GM21423 (cell line): ENCODE measurements at regions not wholly inside any gene's neighbourhood (a gene's known extent, or its start where the extent isn't known, plus 50 kb on each side); places are given as distances from the start of the nearest gene placed in this dataset.
"Not testable (repeated sequence)": the region's sequence is repeated elsewhere in the genome, so short reads cannot be mapped to it uniquely, and the experiment has no call there.

ENCODE experiments used
- ATAC-seq: cut with Tn5 transposase; IDR thresholded peaks from one replicate; pipeline ENCODE4 v1.9.1; 2021; ENCODE audit warnings: mild to moderate bottlenecking, moderate library complexity; ENCODE audit not compliant: unreplicated experiment

- no peak for ATAC-seq
Observed at GRCh38 chr10:117458571-117458970, 83.3 kb upstream of the PDZD8 start.

- ATAC-seq: no peak
Observed at GRCh38 chr10:117457932-117458331, 82.7 kb upstream of the PDZD8 start.

DNA sequence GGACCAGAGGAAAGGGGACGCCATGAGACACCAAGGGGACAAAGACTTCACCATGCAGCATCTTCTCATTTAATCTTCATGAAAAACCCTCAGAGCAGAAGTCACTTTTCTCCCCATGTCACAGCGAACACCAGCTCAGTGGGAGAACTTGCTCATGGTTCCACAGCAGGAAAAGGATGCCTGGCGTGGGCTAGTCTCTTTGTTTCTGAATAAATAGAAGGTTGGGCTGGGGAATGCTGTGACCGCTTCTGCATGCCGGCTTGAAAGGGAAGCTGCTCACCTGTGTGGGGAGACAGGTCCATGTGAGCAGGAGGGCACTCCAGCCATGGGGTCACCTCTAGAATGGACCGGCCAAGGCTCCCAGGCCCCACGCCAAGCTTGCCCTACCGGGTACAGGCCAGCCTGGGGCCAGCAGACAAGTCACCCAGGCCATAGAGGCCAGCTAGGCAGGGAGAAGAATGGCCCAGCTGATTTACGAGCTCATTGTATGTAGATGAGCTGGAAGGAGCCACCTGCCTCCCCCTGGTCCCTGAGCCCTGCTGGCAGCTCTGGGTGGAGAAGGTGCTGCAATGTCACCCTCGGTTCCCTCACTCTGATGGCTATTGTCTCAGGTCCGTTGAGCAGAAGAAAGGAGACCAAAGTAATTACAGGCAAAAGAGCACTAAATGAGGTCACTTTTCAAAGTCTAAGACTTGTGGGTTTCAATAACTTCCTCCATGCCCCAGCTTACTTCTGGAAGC lies 82.0 kb upstream of the PDZD8 start:
- ATAC-seq: no peak

GRCh38 chr10:117455346-117455745 lies 80.1 kb upstream of the PDZD8 start:
- no peak for ATAC-seq

GRCh38 chr10:117454502-117454901 lies 79.3 kb upstream of the PDZD8 start:
- ATAC-seq: no peak

DNA sequence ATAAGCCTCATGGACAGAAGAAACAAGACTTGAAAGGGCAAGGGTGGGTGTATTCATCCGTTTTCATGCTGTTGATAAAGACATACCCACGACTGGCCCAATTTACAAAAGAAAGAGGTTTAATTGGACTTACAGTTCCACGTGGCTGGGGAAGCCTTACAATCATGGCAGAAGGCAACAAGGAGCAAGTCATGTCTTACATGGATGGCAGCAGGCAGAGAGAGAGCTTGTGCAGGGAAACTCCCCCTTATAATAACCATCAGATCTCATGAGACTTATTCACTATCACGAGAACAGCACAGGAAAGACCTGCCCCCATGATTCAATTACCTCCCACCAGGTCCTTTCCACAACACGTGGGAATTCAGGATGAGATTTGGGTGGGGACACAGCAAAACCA lies 78.2 kb upstream of the PDZD8 start:
- not testable (repeated sequence) for ATAC-seq

DNA sequence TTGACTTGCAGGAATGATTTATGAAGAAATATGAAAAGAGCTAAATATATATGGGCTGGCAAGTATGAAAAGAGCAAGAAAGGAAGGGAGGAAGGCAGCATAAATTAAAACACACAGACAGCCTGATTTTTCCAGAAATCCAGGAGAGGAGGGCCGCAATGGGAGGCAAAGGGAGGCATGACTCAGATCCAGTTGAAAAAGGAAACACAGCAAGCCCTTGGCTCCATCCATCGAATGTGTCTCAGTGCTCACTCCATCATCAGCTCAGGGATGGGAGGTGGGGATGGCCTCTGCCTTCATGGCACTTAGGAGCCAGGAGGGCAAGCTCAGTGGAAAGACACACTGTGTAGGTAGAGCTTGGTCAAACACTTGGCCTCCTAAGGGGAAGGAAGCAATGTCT lies 75.7 kb upstream of the PDZD8 start:
- ATAC-seq: no peak

- no peak for ATAC-seq
Observed at GRCh38 chr10:117449636-117450035, 74.4 kb upstream of the PDZD8 start.

- no peak for ATAC-seq
Observed at GRCh38 chr10:117448802-117449201, 73.6 kb upstream of the PDZD8 start.

- ATAC-seq: no peak
Observed at GRCh38 chr10:117445992-117446391, 70.8 kb upstream of the PDZD8 start.

GRCh38 chr10:117444497-117445040 lies 69.3 kb upstream of the PDZD8 start:
- ATAC-seq: no peak

DNA sequence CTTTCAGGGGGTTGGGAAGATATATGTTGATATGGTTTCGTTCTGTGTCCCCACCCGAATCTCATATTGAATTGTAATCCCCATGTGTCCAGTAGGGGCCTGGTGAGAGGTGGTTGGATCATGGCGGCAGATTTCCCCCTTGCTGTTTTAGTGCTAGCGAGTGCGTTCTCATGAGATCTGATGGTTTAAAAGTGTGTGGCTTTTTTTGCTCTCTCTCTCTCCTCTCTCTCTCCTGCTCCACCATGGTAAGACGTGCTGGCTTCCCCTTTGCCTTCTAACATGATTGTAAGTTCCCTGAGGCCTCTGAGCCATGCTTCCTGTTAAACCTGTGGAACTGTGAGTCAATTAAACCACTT lies 68.4 kb upstream of the PDZD8 start:
- no peak for ATAC-seq

GRCh38 chr10:117442944-117443685 lies 67.9 kb upstream of the PDZD8 start:
- peak; percentile 76 for ATAC-seq

- peak; percentile 3 for ATAC-seq
Observed at GRCh38 chr10:117442521-117442920, 67.3 kb upstream of the PDZD8 start.

- peak; percentile 62 for ATAC-seq
Observed at GRCh38 chr10:117441812-117442443, 66.7 kb upstream of the PDZD8 start.

DNA sequence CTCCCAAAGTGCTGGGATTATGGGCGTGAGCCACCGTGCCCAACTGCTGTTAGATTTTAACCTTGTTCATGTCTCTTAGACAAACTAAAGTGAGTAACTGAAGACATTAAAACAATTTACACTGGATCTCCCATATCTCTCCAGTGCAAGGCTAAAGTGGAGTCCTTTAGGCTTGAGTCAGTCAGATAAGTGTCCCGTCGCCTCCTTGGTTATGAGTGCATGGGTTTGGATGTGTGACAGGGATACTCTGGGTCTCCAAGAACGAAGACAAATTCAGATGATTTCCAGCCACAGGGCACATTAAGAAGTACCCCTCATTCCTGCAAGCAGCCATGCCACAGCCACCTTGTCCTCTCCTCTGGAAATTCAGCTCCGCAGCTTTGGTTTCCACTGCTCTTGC lies 66.1 kb upstream of the PDZD8 start:
- no peak for ATAC-seq

DNA sequence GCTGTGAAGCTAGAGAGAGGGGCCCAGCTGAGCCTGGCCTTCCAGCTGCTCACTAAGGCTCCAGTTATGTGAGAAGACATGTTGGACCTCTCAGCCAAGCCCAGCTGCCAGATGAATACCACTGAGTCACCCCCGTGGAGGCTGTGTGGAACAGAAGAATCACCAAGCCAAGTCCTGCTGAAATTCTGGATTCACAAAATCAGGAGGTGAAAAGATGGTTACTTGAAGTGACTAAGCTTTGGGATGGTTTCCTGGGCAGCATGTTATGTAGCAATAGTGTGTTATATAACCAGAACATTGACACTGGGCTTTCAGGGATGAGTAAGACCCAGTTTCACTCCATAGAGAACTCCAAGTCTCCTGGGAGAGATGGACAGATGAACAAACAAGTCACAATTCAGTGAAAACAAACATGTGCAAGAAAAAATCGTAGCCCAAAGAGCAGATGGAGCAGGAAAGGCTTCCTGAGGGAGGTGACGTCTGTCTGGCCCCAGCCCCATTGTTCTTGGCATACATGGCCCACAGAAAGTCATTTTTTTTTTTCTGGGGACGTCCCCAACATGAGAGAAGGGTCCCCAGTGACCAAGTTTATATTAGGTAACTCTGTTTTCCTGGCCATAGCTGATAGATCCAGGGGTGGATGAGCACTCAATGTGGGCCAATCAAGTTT lies 64.1 kb upstream of the PDZD8 start:
- ATAC-seq: no peak

GRCh38 chr10:117432866-117433265 lies 57.6 kb upstream of the PDZD8 start:
- no peak for ATAC-seq

DNA sequence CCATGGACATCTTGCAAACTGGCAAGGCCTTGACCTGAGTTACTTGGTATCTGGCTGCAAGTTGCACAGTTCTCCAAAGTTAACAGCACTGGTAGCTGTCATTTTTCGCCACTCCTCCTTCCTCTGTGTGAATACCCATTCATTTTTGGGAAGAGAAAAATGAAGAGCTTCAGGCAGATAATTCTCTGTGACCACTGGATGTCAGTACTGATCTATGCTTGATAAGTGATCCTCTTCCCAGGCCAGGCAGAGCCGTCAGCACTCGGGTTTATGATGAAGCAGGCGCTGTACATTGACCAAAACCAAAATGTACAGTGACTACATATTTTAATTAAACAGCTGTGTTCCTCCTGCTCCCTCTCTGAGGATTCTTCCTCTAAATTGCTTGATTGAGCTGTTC lies 55.9 kb upstream of the PDZD8 start:
- no peak for ATAC-seq

- ATAC-seq: not testable (repeated sequence)
Observed at GRCh38 chr10:117430535-117430934, 55.3 kb upstream of the PDZD8 start.

- ATAC-seq: no peak
Observed at GRCh38 chr10:117429643-117430265, 54.5 kb upstream of the PDZD8 start.
